Hepatocyte (in vitro differentiated cells): ENCODE measurements at regions not wholly inside any gene's neighbourhood (a gene's known extent, or its start where the extent isn't known, plus 50 kb on each side); places are given as distances from the start of the nearest gene placed in this dataset.
"Not testable (repeated sequence)": the region's sequence is repeated elsewhere in the genome, so short reads cannot be mapped to it uniquely, and the experiment has no call there.

Source experiments
- CTCF ChIP-seq: fragments of 200-600 bp; sonication (generic); IDR thresholded peaks from 2 replicates; pipeline ENCODE4 v1.5.1; 2016; ENCODE audit warnings: antibody characterized with exemption, mild to moderate bottlenecking; ENCODE audit not compliant: poor library complexity
- EZH2 ChIP-seq: fragments of 200-600 bp; sonication (generic); IDR thresholded peaks from 2 replicates; pipeline ENCODE4 v1.6.1; 2016; ENCODE audit warnings: antibody characterized with exemption, mild to moderate bottlenecking, borderline replicate concordance
- EZH2phosphoT487 ChIP-seq: fragments of 200-600 bp; sonication (generic); IDR thresholded peaks from one replicate; pipeline ENCODE4 v1.6.1; 2018; ENCODE audit warnings: antibody characterized with exemption, mild to moderate bottlenecking, low read depth, moderate library complexity; ENCODE audit not compliant: unreplicated experiment, severe bottlenecking

DNA sequence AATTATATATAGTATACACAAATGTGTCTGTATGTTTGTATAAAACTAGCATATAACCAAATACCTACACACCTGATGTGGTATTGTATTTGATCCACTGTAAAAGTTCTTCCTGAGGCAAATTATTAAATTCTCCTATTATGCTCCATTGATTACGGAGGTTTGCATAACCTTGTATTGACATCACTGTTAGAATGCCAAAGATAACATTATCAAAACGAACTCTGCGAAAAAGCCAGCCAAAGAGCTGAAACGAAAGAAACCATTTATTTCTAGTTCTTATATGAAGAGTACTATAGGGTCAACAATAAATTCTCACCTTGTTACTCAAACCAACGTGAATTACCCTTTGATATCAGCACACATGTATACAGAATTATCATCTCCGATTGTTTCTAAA lies 65.6 kb upstream of the DPY19L1 start:
- TF ChIP-seq CTCF, EZH2, EZH2phosphoT487: not testable (repeated sequence)
